Heart left ventricle (tissue), 13 donors: ENCODE measurements at regions not wholly inside any gene's neighbourhood (a gene's known extent, or its start where the extent isn't known, plus 50 kb on each side); places are given as distances from the start of the nearest gene placed in this dataset.

Source experiments
- POLR2A ChIP-seq, 2 donors: fragments of 450-650 bp; IDR thresholded peaks; one replicate each; pipeline ENCODE4 v1.6.1; 2017; ENCODE audit warnings: antibody characterized with exemption in 2 of 2, mild to moderate bottlenecking in 2 of 2, moderate library complexity in 2 of 2
- TF ChIP-seq, protein P1 (sequence below), 12 donors: fragments of 200-600 bp; sonication (generic) in 4 of 12; IDR thresholded peaks; one replicate each; pipeline versions ENCODE4 v1.5.0 to v1.8.0; 2018 to 2022; ENCODE audit warnings: antibody characterized with exemption in 12 of 12, mild to moderate bottlenecking in 5 of 12
- donor health status: ischemic (EF 13 %, LVEDD 7.1; RV severe dilation, severe dysfunction).
- donor health status: DM: no; HTN: yes; CAD: no.
- donor health status: DM: no; HTN: no; CAD: no.
- donor health status: ischemic (EF 25% LVEDD 6.9; RV normal size, moderate dysfunction).
- donor health status: ischemic (EF 25% LVEDD 5.7; RV mildly dilated, moderate dysfunction).
- donor health status: ischemic (EF 35%, LVEDD 5.7; RV mildly dilated, moderate dysfunction).
- donor health status: nonischemic (EF 11% LVEDD 7.7; RV severe dilation, severe dysfunction).
- donor health status: DM: yes; HTN: yes; CAD: no.
- donor health status: PGD.
- donor health status: ischemic (EF 29% LVEDD 5.4; RV normal size, mild dysfunction).
- donor health status: nonischemic (EF 23%, LVEDD 6.1; RV moderate dilation, normal function).

DNA sequence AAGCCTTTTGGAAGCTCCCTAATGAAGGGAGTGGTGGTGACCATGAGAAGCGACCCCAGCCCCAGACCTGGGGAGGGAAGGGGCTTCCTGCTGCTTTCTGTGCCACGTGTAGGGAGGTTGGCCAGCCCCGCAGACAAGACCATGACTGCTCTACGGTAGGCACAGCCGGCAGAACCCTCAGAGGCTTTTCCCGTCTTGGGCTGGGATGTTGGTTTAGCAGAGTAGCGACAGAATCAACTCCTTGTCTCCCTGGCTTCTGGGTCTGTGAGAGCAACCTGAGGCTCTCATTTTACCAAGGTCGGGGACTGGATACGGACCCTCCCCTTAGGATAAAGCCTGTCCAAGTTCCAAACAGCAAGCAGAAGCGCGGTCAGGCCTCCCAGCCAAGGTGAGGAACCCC lies 123.3 kb downstream of the AXIN2 start:
- TF ChIP-seq, protein P1, sequence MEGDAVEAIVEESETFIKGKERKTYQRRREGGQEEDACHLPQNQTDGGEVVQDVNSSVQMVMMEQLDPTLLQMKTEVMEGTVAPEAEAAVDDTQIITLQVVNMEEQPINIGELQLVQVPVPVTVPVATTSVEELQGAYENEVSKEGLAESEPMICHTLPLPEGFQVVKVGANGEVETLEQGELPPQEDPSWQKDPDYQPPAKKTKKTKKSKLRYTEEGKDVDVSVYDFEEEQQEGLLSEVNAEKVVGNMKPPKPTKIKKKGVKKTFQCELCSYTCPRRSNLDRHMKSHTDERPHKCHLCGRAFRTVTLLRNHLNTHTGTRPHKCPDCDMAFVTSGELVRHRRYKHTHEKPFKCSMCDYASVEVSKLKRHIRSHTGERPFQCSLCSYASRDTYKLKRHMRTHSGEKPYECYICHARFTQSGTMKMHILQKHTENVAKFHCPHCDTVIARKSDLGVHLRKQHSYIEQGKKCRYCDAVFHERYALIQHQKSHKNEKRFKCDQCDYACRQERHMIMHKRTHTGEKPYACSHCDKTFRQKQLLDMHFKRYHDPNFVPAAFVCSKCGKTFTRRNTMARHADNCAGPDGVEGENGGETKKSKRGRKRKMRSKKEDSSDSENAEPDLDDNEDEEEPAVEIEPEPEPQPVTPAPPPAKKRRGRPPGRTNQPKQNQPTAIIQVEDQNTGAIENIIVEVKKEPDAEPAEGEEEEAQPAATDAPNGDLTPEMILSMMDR (IDR thresholded peaks at IDR 0.05): no peak
- TF ChIP-seq POLR2A (IDR thresholded peaks at IDR 0.05): no peak
